Stimulated activated CD8-positive, alpha-beta memory T cell treated with anti-CD3 and anti-CD28 coated beads, Interleukin-4, amount 100 ng/mL, for 24 hours (primary cell): ENCODE measurements at regions not wholly inside any gene's neighbourhood (a gene's known extent, or its start where the extent isn't known, plus 50 kb on each side); places are given as distances from the start of the nearest gene placed in this dataset.

Experiments
- DNase-seq: peaks from one replicate; pipeline ENCODE4 v3.0.0-alpha.2; 2020; ENCODE audit warnings: low read depth

DNA sequence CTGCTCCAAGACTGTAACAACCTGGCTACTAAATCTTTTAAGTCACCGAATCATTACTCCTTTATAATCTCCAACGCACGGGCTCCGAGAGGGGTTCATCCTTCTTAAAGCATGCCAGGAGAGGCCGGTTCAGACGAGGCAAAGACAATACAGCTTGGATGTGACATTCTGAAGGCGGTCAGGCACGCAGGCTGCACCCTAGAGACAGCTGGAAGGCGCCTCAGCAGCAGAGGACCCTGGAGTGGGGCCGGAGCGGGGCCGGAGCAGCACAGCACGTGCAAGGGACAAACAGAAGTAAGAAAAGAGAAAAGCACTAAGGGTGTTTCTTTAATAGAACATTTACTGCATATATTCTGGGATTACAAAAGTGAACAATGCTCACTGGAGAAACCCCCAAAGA lies 97.8 kb upstream of the PPP2R2D start:
- DNase-seq = no peak

DNA sequence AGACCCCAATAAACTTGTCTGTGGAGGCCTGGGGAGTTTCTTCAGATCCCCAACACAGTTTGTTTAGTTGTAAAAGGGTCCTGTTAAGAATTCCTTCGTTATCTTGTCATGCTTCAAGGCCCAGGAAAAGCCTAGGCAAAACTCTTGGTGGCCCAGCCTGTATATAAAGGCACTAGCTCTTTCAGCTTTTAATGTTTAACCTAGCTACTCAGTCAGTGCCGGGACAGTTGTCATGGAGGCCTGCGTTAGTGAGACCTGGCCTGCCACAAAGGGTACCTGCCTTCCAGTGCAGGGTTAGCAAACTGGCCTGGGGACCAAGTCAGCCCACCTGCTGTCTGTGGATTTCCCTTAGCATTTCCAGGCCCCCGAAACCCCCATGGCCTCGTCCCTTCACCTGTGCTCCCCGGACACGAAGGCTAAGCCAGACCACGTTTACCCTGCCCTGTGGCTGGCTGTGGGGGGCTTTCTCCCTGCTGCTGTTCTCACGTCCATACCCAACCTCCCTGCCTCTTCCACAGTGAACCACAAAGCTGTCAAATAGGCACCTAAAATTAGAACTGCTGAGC lies 96.9 kb upstream of the PPP2R2D start:
- no peak for DNase-seq

DNA sequence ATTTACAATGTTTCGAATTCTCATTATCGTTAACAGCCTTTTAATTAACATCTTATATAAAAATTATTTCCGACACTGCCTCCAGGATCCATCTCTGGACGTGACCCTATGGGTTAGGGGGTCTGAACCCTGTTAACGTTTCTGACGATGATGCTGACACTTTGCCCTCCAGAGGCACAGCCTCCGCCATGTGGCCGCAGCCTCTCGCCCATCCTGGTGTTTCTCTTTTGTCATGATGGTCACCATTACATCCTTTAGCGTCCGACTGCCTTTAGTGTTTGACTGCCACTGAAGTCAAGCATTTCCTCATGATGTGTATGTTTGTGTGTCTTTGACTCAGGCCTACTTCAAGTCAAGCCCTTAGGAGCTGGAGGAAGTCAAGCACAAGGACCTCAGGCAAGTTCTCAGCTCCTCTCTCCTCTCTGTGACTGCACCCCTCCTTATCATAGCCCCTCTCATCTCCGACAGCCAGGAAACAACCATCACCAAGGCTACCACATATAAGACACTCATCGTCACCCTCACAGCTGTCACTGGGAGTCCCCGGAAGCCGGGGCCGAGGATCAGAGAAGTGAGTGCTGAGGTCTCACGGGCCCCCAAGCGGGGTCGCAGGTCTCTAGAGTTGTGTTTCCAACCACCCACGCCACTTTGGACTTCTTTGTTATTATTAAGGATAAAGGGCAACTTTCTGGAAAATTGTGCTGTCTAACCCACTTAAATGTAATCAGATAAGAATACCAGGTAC lies 96.1 kb upstream of the PPP2R2D start:
- no peak for DNase-seq

GRCh38 chr10:131805696-131806095 lies 95.1 kb upstream of the PPP2R2D start:
- DNase-seq = no peak

GRCh38 chr10:131806146-131806545 lies 94.7 kb upstream of the PPP2R2D start:
- no peak for DNase-seq

DNA sequence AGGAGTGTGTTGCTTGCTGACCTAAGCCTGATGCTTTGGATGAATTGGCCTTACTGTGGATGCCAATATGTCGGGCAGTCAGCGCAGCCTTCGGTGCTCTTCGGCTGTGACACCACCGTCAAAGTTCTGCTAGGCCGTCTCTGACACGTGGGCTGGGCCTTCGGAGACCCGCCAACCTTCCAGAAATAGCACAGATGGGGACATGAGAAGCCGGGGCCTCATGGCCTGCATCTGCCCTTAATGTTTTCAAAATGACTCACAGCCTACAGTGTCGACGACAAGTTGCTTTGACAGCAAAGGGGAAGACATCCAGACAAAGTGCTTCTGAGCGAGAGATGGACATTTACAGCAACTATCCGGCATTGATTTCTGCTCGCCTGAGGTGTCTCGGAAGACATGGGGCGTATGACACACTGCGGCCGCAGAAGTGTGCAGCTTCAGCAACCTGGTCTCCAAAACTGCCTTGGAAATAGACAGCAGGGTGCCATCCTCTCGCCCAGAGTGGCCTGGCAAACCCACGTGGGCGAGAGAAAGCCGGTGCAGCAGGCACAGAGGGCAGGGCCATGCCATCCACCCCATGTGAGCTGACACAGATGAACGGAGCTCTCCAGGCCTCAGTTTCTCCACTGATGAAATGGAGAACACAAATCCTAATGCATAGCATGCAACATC lies 94.0 kb upstream of the PPP2R2D start:
- no peak for DNase-seq

GRCh38 chr10:131808370-131808930 lies 92.4 kb upstream of the PPP2R2D start:
- no peak for DNase-seq

DNA sequence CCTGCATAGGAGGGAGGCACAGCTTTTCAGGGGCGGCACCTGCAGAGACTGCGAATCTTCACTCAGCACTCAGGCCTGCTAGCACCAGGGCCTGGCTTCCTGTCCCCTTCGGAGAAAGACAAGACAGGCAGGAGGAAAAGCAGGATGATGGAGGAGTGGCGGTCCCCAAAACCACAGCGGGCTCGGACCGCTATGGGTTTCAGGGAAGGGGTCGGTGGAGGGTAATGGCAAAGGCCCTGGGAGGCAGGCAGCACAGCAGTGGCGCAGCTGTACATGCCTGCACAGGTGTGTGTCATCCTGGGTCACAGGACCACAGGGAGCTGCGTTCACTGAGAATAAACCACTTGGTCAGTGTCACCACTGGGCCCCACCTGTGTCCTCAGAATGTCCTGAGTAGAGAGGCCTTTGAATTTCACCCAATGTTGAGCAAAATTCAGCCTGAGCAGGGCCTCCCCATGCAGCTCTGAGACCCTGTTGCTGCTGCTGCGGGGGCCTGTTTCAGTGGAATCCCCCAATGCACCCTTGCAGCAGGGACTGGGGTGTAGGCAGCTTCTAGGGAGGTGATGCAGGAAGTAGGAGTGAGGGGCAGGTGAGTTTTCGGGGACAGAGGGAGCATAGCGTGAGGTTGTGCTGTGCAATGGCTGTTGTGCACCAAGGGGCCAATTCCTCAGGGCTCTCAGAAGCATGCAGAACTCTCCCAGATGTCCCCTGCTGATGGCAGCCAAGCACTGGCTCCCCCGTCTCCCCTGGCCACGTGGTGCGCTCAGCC lies 90.6 kb upstream of the PPP2R2D start:
- no peak for DNase-seq

DNA sequence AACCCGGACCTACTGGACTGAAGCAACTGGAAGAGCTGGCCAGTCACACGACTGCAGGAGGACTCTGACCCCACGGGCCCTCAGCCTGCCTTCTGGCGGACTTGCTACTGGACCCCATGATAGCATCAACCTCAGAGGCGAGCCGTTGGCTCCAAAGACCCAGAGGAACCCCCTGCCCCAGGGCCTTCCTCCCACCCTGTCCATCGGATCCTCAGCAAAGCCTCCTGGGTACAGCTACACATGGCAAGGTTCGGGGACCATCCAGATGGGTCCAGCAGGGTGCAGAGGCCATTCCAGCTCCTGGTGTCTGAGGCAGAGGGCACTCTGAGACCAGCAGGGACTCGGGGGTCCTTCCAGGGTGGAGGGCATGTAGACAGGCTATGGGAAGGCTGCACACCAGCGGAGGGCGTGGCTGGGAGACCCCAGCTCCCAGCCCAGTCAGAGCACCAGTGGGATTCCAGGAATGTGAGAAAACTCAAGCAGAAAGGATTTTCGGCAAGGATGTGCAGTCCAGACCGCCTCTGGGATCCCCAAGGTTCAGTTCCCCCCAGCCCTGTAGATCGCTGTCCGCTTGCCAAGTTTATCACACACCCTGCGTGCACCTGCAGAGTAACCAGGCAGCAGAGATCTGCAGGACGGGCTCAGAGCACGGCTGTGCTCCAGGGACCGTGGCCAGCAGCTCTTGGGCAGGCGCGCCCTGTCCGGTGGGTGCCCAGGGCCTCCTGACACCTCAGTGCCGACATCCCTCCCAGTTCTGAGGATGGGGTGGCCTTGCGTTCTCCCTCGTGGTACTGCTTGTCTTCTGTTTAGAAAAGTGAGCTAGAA lies 89.8 kb upstream of the PPP2R2D start:
- no peak for DNase-seq

DNA sequence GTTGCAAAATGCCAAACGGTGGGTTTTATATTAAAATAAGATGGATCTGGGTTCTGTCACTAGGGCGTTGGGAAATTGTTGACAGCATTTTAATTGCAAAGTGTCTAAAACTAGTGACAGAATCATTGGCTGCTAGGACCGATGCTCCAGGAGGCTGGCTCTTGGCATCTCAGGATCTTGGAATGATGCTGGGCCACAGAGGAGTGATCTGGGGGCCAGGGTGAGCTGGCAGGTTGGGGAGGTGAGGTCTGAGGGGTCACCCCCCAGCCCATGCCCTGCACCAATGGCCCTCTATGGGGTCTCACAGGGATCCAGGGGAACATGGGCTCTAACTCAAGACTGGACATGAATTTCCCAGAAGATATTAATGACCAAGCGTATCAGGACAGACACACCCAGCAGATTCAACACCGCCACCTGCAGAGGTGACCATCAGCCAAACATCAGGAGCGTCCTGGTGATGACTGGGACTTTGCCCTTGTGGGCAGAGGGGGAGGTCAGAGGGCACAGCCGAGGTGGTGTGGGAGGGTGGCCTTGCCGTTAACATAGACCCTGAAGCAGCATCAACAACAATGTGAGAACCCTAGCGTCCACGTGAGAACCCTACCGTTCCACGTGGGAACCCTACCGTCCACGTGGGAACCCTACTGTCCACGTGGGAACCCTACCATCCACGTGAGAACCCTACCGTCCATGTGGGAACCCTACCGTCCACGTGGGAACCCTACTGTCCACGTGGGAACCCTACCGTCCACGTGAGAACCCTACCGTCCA lies 89.0 kb upstream of the PPP2R2D start:
- DNase-seq = no peak

DNA sequence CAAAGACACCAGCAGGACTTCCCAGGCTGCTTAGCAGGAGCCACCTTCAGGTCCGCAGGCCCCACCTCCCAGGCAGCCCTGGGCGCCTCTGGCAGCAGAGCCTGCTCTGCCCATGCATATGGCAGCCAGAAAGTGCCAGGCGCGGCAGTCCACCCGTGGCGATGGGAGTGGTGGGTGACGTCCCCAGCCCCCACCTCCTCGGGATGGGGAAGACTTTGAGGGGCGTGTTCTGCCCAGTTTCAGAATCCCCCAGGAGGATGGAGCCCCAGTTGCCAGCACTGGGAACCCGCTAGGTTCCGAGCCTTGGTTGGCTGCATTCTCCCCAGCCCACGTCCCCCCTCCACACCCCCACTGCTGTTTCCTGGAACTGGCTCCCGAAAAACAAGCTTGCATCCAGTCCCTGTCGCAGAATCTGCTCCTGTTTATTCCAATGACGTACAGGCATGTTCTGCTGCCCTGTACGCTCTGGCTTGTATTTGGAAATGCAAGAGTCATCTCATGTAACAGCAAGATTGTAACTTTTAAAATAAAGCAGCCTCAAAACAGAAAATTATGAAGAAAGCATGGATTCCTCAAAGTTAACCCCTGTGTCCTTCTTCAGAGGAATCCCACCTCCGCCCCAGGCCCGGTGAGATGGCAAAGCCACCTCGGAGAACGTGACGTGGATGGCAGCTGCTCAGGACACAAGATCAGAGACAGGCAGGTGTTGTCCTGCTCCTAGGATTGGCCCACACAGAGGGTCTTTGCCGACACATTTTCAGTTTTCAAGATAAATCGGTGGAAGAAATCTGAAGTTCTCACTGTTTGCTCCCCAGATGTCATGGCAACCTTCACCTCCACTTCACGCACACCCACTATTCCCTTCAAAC lies 87.8 kb upstream of the PPP2R2D start:
- DNase-seq = no peak

DNA sequence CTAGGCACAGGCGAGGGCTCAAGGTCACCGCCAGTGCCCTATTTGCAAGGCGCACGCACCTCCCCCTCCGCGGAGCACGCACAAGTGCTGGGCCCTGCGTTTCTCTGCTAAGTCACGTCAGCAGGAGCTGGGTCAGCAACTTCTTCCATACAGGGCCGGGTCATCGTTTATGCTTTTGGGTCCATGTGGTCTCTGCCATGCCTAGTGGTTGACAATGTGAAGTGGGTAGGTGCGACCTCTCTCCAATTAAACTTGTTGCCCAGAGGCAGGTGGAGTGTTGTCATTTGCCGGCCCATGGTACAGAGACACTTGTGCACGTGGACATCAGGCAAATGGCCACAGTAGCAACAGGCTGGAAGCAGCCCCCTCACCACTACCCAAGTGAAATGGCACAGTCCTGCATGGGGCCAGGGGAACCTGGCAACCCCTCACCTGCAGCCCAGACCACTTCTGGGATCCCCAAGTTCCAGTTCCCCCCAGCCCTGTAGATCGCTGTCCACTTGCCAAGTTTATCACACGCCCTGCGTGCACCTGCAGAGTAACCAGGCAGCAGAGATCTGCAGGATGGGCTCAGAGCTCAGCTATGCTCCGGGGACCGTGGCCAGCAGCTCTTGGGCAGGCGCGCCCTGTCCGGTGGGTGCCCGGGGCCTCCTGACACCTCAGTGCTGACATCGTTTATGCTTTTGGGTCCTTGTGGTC lies 86.1 kb upstream of the PPP2R2D start:
- no peak for DNase-seq

DNA sequence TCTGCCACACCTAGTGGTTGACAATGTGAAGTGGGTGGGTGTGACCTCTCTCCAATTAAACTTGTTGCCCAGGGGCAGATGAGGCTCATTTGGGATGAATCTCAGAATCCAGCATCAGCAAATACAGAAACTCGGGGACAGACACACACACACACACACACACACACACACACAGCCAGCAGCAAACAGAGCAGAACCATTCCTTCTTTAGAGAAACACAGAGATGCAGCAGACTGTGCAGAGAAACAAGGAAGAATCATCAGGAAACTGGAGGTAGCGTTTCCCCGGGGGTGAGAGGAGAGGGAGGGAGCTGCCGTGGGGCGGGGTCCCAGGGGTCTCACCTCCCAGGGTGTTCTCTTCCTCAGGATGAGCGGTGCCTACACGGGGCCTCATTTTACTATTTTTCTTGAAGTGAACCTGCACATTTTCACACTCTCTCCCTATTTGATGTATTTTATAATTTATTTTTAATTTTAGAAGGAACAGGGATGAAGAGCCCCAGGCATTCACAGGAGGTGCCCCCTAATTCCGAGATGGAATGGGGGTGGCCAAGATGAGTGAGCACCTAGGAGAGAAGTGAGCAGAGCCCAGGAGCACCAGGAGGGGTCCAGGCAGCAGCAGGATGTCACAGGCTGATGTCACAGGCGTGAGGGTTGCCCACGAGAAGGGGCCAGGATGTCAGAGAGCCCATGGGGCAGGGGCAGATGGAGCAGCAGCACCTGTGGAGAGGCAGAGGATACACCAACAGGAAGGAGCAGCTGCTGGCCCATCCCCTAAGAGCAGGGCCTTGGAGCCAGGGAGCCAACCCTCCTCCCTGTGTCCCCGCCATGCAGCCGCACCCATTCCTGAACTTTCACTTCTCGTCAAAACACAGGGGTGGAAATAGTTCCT lies 85.3 kb upstream of the PPP2R2D start:
- DNase-seq = no peak

DNA sequence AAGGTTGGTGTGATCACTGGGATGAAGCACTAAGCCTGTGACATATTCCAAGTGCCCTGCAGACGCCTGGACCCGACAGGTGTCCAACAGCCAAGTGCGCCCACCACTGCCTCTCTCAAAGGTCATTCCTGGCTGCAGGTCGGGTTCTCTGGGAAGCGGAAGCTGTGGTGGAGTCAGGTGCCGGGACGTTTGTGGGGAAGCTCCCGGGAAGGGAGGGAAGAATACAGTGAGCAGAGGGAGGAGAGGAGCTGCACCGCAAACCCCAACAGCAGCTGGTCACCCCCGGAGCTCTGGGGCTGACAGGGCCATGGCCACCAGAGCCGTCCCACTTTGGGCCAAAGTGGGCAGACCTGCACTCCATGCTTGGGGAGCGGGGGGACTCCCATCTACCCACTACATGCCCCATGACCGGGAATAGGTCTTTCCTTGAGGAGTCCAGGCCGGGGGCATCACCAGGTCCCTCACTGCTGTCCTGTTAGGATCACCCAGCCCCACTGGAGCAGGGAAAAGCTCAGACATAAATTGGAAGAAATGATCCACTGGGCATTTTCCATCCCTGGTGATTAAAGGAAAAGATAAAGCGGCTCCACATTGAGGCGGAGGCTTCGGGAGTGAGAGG lies 84.5 kb upstream of the PPP2R2D start:
- no peak for DNase-seq

GRCh38 chr10:131816941-131817700 lies 83.7 kb upstream of the PPP2R2D start:
- DNase-seq = no peak

GRCh38 chr10:131817866-131818509 lies 82.8 kb upstream of the PPP2R2D start:
- no peak for DNase-seq
